ENCODE measurements at regions not wholly inside any gene's neighbourhood (a gene's known extent, or its start where the extent isn't known, plus 50 kb on each side); places are given as distances from the start of the nearest gene placed in this dataset.
A peak's percentile ranks its signal among the peaks of the same experiment; 100 is the strongest.

- no peak overlapping the region for H3K27ac ChIP-seq
- TF ChIP-seq CTCF (IDR thresholded peaks at IDR 0.05; ENCODE audit: poor library complexity), result peak; percentile 59
- TF ChIP-seq EZH2phosphoT487 (IDR thresholded peaks at IDR 0.05; ENCODE audit: low read depth, severe bottlenecking, unreplicated experiment), result no peak
- TF ChIP-seq EZH2 (IDR thresholded peaks at IDR 0.05; ENCODE audit: borderline replicate concordance), result no peak
- H3K79me2 ChIP-seq, result no peaks in the 10 kb centered on the region
- 75% methylated on average over 2 of the region's 2 CpGs for WGBS (ENCODE audit: low lambda C conversion rate, missing lambda C conversion rate)
- no peaks in the 10 kb centered on the region for H3K4me1 ChIP-seq (ENCODE audit: insufficient read depth)
- no peaks in the 10 kb centered on the region for H4K20me1 ChIP-seq (ENCODE audit: insufficient read depth, poor library complexity, severe bottlenecking)
- H3K4me2 ChIP-seq, result no peak overlapping the region
- no peak overlapping the region for H3K4me3 ChIP-seq
- H2AFZ ChIP-seq, result no peak overlapping the region
- no peaks in the 10 kb centered on the region for H3K9me3 ChIP-seq (ENCODE audit: low read depth)
- no peaks in the 10 kb centered on the region for H3K36me3 ChIP-seq (replicated peaks; ENCODE audit: insufficient read depth, low read depth)
- H3K27me3 ChIP-seq, result no peaks in the 10 kb centered on the region
- no peaks in the 10 kb centered on the region for H3K9me2 ChIP-seq (replicated peaks; ENCODE audit: insufficient read depth)
- peak; percentile 23 for DNase-seq (ENCODE audit: low spot score)
Measured at GRCh38 chr13:58960888-58961287, 1202.8 kb downstream of the DIAPH3 start.

- WGBS (ENCODE audit: low lambda C conversion rate, missing lambda C conversion rate), result 94% methylated on average over 2 of the region's 2 CpGs
- H3K27ac ChIP-seq, result no peak overlapping the region
- no peaks in the 10 kb centered on the region for H3K79me2 ChIP-seq
- DNase-seq (ENCODE audit: low spot score), result no peak
- TF ChIP-seq EZH2phosphoT487 (IDR thresholded peaks at IDR 0.05; ENCODE audit: low read depth, severe bottlenecking, unreplicated experiment) (no peak), EZH2 (IDR thresholded peaks at IDR 0.05; ENCODE audit: borderline replicate concordance) (no peak), CTCF (IDR thresholded peaks at IDR 0.05; ENCODE audit: poor library complexity) (no peak)
- no peak overlapping the region for H2AFZ ChIP-seq
- H3K9me2 ChIP-seq (replicated peaks; ENCODE audit: insufficient read depth), result no peaks in the 10 kb centered on the region
- H3K4me1 ChIP-seq (ENCODE audit: insufficient read depth), result no peaks in the 10 kb centered on the region
- no peaks in the 10 kb centered on the region for H4K20me1 ChIP-seq (ENCODE audit: insufficient read depth, poor library complexity, severe bottlenecking)
- H3K4me3 ChIP-seq, result no peak overlapping the region
- no peaks in the 10 kb centered on the region for H3K9me3 ChIP-seq (ENCODE audit: low read depth)
- H3K4me2 ChIP-seq, result no peak overlapping the region
- no peaks in the 10 kb centered on the region for H3K27me3 ChIP-seq
- no peaks in the 10 kb centered on the region for H3K36me3 ChIP-seq (replicated peaks; ENCODE audit: insufficient read depth, low read depth)
Measured at GRCh38 chr13:58963321-58963720, 1200.4 kb downstream of the DIAPH3 start.

- Histone ChIP-seq H2AFZ (no peak overlapping the region), H3K27me3 (no peaks in the 10 kb centered on the region)
- 77% methylated on average over 3 of the region's 3 CpGs for WGBS (ENCODE audit: low lambda C conversion rate, missing lambda C conversion rate)
Measured at GRCh38 chr13:58964048-58964447, 1199.7 kb downstream of the DIAPH3 start.

More at GRCh38 chr13:58964048-58964447, 1199.7 kb downstream of the DIAPH3 start:
- H3K9me3 ChIP-seq (ENCODE audit: low read depth), result no peaks in the 10 kb centered on the region
- H3K27ac ChIP-seq, result no peak overlapping the region
- H3K9me2 ChIP-seq (replicated peaks; ENCODE audit: insufficient read depth), result no peaks in the 10 kb centered on the region
- no peak for DNase-seq (ENCODE audit: low spot score)
- H3K4me1 ChIP-seq (ENCODE audit: insufficient read depth), result no peaks in the 10 kb centered on the region
- H3K79me2 ChIP-seq, result no peaks in the 10 kb centered on the region
- no peaks in the 10 kb centered on the region for H3K36me3 ChIP-seq (replicated peaks; ENCODE audit: insufficient read depth, low read depth)
- no peak overlapping the region for H3K4me2 ChIP-seq
- H3K4me3 ChIP-seq, result no peak overlapping the region
- H4K20me1 ChIP-seq (ENCODE audit: insufficient read depth, poor library complexity, severe bottlenecking), result no peaks in the 10 kb centered on the region
- TF ChIP-seq EZH2phosphoT487 (IDR thresholded peaks at IDR 0.05; ENCODE audit: low read depth, severe bottlenecking, unreplicated experiment), result no peak
- no peak for TF ChIP-seq EZH2 (IDR thresholded peaks at IDR 0.05; ENCODE audit: borderline replicate concordance)
- TF ChIP-seq CTCF (IDR thresholded peaks at IDR 0.05; ENCODE audit: poor library complexity), result no peak

Data from hepatocyte (in vitro differentiated cells).